ENCODE measurements at regions not wholly inside any gene's neighbourhood (a gene's known extent, or its start where the extent isn't known, plus 50 kb on each side); places are given as distances from the start of the nearest gene placed in this dataset.

GRCh38 chrX:10965174-10965798 lies 145.8 kb upstream of the HCCS start:
- TF ChIP-seq CTCF (IDR thresholded peaks at IDR 0.05) (no peak), POLR2AphosphoS5 (IDR thresholded peaks at IDR 0.05) (no peak)
